SU-DHL-6 (cell line): ENCODE measurements at regions not wholly inside any gene's neighbourhood (a gene's known extent, or its start where the extent isn't known, plus 50 kb on each side); places are given as distances from the start of the nearest gene placed in this dataset.

Experiments used
- CTCF ChIP-seq: fragments of 200-600 bp; sonication (generic); IDR thresholded peaks from one replicate; pipeline ENCODE4 v1.5.1; 2017; ENCODE audit warnings: antibody characterized with exemption, mild to moderate bottlenecking, low read length, moderate library complexity; ENCODE audit not compliant: insufficient read depth, poor library complexity, severe bottlenecking
- EZH2phosphoT487 ChIP-seq: fragments of 200-600 bp; sonication (generic), shearing (Covaris generic); conservative IDR thresholded peaks from 2 replicates; pipeline ENCODE4 v1.6.1; 2018; ENCODE audit warnings: mild to moderate bottlenecking, antibody characterized with exemption, low read length, moderate library complexity, mixed read lengths

DNA sequence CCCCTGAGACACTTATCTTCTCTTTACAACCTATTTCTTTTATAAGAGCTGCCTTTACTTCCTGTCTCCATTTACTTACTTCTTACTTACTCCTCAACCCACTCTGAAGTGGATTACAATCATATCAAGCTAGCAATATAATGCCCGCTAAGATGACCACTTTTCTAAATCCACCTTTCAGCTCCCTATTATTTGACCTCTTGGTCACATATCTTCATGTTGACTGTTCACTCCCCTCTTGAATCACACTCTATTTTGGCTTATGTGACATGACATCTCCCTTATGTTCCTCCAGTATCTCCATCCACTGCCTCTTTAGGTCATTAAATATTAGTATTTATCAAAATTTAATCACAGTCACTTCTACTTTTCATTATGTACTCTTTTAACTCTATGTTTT lies 255.3 kb upstream of the TRPC7 start:
- TF ChIP-seq CTCF (no peak), EZH2phosphoT487 (no peak)
